ENCODE measurements at regions not wholly inside any gene's neighbourhood (a gene's known extent, or its start where the extent isn't known, plus 50 kb on each side); places are given as distances from the start of the nearest gene placed in this dataset.
"Not testable (repeated sequence)": the region's sequence is repeated elsewhere in the genome, so short reads cannot be mapped to it uniquely, and the experiment has no call there.

GRCh38 chr7:115600207-115600606 lies 430.4 kb downstream of the TFEC start:
- Histone ChIP-seq H3K4me3 (ENCODE audit: low read depth, low read length) (no peak overlapping the region), H3K27me3 (ENCODE audit: insufficient read depth, low read depth, severe bottlenecking) (no peaks in the 10 kb centered on the region), H3K9me3 (ENCODE audit: severe bottlenecking) (no peaks in the 10 kb centered on the region), H3K36me3 (no peaks in the 10 kb centered on the region), H3K27ac (no peak overlapping the region)
- no peak for TF ChIP-seq CTCF (IDR thresholded peaks at IDR 0.05; ENCODE audit: low read depth, low read length)
- no peak for DNase-seq

- not testable (repeated sequence) for H3K27me3 ChIP-seq (ENCODE audit: insufficient read depth, low read depth, severe bottlenecking)
These were observed 431.4 kb downstream of the TFEC start for GRCh38 chr7:115599184-115599583.

GRCh38 chr7:115597220-115597619 lies 433.3 kb downstream of the TFEC start:
- H3K4me3 ChIP-seq (ENCODE audit: low read depth, low read length); H3K36me3 ChIP-seq; H3K27me3 ChIP-seq (ENCODE audit: insufficient read depth, low read depth, severe bottlenecking); H3K27ac ChIP-seq; DNase-seq; H3K9me3 ChIP-seq (ENCODE audit: severe bottlenecking): not testable (repeated sequence)

More at GRCh38 chr7:115599184-115599583, 431.4 kb downstream of the TFEC start:
- not testable (repeated sequence) for H3K36me3 ChIP-seq; DNase-seq; H3K27ac ChIP-seq; H3K9me3 ChIP-seq (ENCODE audit: severe bottlenecking); H3K4me3 ChIP-seq (ENCODE audit: low read depth, low read length)

DNA sequence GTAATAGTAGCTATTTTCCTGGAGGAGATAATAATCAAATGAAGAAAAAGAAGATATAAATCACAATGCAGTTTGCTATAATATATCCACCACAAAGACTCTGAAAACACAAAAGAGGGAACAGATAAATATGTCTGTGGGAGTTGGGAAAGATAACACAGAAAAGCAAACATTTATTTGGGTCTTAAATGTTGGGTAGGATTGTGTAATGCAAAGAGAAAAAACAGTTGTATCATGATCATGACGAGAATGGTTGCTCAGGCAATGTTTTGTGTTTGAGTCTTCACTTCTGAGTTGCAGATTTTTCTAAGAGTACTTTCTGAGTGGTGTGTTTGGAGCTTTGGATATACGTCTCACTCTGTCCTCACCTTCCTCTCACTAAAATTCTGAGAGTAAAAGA lies 437.5 kb downstream of the TFEC start:
- no peak for DNase-seq
- no peaks in the 10 kb centered on the region for H3K9me3 ChIP-seq (ENCODE audit: severe bottlenecking)
- no peak for TF ChIP-seq CTCF (IDR thresholded peaks at IDR 0.05; ENCODE audit: low read depth, low read length)
- no peaks in the 10 kb centered on the region for H3K36me3 ChIP-seq
- H3K27me3 ChIP-seq (ENCODE audit: insufficient read depth, low read depth, severe bottlenecking), result no peaks in the 10 kb centered on the region
- no peak overlapping the region for H3K4me3 ChIP-seq (ENCODE audit: low read depth, low read length)
- H3K27ac ChIP-seq, result no peak overlapping the region

DNA sequence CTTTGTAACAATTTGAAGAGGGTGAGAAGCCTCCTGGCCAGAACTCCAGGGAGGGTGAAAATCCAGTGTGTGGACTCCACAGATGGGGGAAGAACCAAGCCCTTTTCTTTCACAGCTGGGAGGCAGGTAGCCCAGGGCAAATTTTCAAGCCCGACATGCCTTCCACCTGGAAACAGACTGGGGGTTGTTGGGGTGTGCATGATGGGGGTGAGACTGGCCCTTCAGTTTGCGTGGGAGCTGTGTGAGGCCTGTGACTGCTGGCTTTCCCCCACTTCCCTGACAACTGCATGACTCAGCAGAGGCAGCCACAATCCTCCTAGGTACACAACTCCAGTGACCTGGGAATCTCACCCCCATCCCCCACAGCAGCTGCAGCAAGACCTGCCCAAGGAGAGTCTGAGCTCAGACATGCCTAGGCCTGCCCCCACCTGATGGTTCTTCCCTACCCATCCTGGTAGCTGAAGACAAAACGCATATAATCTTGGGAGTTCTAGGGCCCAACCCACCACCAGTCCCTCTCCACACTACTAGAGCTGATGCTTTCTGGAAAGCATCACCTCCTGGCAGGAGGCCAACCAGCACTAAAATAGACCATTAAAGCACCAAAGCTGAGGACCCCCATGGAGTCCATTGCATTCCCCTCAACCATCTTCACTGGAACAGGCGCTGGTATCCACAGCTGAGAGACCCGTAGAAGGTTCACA lies 445.4 kb downstream of the TFEC start:
- no peak for TF ChIP-seq CTCF (IDR thresholded peaks at IDR 0.05; ENCODE audit: low read depth, low read length)
- H3K27me3 ChIP-seq (ENCODE audit: insufficient read depth, low read depth, severe bottlenecking), result no peaks in the 10 kb centered on the region
- peaks cover 8% of the 10 kb centered on the region for H3K9me3 ChIP-seq (ENCODE audit: severe bottlenecking)
- H3K4me3 ChIP-seq (ENCODE audit: low read depth, low read length), result no peak overlapping the region
- no peaks in the 10 kb centered on the region for H3K36me3 ChIP-seq
- H3K27ac ChIP-seq, result no peak overlapping the region; the same call in 1 of the 2 replicates
- peak; percentile 41 for DNase-seq

GRCh38 chr7:115582956-115583355 lies 447.6 kb downstream of the TFEC start:
- Histone ChIP-seq H3K27ac (no peak overlapping the region), H3K4me3 (ENCODE audit: low read depth, low read length) (no peak overlapping the region), H3K27me3 (ENCODE audit: insufficient read depth, low read depth, severe bottlenecking) (no peaks in the 10 kb centered on the region), H3K36me3 (no peaks in the 10 kb centered on the region), H3K9me3 (ENCODE audit: severe bottlenecking) (peaks cover 8% of the 10 kb centered on the region)
- no peak for TF ChIP-seq CTCF (IDR thresholded peaks at IDR 0.05; ENCODE audit: low read depth, low read length)
- DNase-seq, result no peak

DNA sequence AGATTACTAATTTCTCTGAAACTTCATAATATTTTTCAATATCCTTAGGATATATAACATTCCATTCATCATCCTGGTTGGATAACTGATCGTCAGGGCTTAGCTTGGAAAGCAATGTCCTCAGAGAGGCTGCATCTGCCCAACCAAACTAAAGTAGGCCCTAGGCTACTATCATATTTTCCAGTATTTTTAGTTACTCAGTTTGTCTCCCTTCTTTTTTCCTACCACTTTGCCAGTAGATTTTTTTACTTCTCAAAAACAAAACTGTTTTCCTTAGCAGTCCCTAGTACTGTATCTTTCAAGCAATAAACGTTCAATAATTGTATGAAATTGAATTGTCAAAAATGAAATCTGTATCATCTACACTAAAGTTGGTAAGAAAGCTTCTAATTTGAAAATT lies 452.0 kb downstream of the TFEC start:
- H3K27ac ChIP-seq, result no peak overlapping the region
- H3K9me3 ChIP-seq (ENCODE audit: severe bottlenecking), result no peaks in the 10 kb centered on the region
- no peak overlapping the region for H3K4me3 ChIP-seq (ENCODE audit: low read depth, low read length)
- no peaks in the 10 kb centered on the region for H3K27me3 ChIP-seq (ENCODE audit: insufficient read depth, low read depth, severe bottlenecking)
- no peaks in the 10 kb centered on the region for H3K36me3 ChIP-seq
- no peak for DNase-seq
- no peak for TF ChIP-seq CTCF (IDR thresholded peaks at IDR 0.05; ENCODE audit: low read depth, low read length)

All from WERI-Rb-1 (cell line).